IPS-NIHi11 (cell line): ENCODE measurements at regions not wholly inside any gene's neighbourhood (a gene's known extent, or its start where the extent isn't known, plus 50 kb on each side); places are given as distances from the start of the nearest gene placed in this dataset.
"Not testable (repeated sequence)": the region's sequence is repeated elsewhere in the genome, so short reads cannot be mapped to it uniquely, and the experiment has no call there.

Experiments
- DNase-seq: peaks from one replicate; pipeline ENCODE4 v3.0.0; 2012; ENCODE audit warnings: mixed read lengths, low spot score

- peak; percentile 82 for DNase-seq
Measured at GRCh38 chr15:26260517-26261133, 397.5 kb upstream of the ATP10A start.

DNA sequence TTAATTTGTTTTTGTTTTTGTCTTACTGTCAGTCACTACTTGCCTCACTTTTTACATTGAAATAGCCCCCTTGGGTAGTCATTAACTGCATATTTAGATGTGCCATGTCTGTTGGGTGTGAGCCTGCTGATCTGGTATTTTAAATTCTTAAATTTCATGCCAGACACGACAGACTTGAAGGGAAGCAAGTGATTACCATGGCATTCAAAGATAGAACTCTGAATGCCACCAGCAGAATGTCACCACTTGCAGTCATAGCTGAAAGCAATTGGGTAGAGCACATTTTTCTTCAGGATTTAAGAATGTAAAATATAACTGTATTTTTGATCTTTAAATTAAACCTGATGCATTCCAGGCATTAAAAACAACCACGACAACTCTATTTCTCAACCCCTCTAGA is 396.5 kb upstream of the ATP10A start:
- DNase-seq, result no peak

- not testable (repeated sequence) for DNase-seq
Measured at GRCh38 chr15:26244782-26245181, 381.7 kb upstream of the ATP10A start.

- no peak for DNase-seq
Measured at GRCh38 chr15:26243382-26243781, 380.3 kb upstream of the ATP10A start.

DNA sequence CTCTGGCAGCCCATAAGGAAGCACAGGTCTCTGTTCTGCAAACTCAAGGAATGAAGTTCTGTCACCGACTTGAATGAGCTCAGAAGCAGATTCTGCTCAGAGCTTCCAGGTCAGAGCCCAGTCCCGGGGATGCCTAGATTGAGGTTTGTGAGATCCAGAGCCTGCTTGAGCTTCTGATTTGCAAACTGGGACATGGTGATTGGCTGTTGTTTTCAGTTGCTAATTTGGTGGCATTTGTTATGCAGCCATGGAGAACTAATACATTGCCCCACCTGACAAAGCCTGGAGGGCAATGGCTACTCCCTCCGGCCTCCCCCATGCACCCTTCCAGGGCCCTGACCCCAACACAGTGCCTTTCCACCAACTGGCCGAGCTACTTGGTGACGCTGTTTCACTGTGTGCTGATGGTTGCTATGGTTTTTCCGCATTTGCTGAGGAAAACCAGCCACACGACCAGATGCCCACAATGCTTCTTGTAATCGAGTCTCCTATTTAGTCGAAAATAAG is 379.5 kb upstream of the ATP10A start:
- DNase-seq, result peak; percentile 51

DNA sequence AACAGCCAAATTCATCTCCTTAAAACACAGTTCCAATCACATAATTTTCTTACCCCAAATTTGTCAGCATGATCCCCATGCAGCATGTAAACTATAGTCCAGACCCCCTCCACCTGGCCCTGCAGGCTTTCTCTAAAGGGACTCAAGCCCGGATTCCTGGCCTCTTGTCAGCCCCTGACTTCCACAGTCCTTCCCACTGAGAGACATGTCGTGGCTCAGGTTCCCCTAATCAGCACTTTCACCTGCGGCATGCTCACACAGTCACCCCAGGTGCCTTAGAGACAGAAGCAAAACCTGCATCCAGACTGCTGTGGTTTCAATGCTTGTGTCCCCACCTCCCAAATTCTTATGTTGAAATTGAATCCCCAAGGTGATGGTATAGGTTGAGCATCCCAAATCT is 372.7 kb upstream of the ATP10A start:
- DNase-seq, result no peak

GRCh38 chr15:26234976-26235767 is 372.0 kb upstream of the ATP10A start:
- DNase-seq, result peak; percentile 63

DNA sequence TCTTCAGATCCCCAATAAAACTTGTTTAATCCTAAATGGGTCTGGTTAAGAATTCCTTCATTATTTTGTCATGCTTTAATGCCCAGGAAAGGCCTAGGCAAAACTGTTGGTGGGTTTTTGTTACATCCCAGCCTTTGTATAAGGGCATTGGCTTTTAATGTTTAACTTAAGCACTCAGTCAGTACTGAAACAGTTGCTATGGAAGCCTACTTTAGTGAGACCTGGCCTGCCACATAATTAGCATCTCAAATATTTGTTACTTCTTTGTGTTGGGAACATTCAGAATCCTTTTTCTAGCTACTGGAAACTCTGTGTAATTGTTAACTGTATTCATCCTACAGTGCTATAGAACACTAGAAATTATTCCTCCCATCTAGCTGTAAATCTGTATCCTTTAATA is 369.6 kb upstream of the ATP10A start:
- DNase-seq, result no peak

DNA sequence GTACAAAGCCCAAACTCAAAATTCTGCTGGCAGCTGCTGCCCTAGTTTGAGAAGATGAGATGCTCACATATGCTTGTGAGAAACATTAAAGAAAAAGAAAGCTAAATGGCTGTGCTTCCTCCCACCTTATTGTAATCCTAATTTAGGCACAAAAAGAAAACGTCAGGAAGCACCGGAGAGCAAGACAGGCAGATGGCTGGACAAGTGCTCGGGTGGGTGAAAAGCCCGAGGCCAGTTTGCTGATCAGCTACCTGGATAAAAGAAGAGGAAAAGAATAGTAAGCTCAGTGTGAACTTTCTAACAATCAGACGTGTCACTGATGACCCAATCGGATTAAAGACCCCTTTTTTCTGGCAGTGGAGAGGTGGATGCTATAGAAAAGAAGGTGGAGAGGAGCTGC is 368.0 kb upstream of the ATP10A start:
- no peak for DNase-seq

- DNase-seq, result no peak
Measured at GRCh38 chr15:26224266-26224665, 361.1 kb upstream of the ATP10A start.

DNA sequence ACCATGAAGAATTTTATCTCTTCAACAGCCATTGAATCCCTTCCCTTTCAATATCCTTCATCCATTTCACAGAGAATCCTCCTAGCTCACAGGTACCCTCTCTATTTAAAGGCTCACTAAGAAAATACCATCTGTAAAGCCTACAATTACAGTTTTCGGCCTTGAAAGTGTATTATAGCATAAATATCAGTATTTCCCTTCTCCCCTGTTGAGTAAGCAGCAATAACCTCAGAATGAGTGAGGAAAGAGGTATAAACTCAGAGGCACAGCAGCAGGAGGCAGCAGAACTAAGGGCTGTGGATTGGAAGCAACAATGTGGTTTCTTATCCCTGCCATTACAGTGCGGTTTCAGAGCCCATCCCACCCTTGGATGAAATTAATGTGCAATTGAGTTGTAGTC is 360.6 kb upstream of the ATP10A start:
- no peak for DNase-seq

DNA sequence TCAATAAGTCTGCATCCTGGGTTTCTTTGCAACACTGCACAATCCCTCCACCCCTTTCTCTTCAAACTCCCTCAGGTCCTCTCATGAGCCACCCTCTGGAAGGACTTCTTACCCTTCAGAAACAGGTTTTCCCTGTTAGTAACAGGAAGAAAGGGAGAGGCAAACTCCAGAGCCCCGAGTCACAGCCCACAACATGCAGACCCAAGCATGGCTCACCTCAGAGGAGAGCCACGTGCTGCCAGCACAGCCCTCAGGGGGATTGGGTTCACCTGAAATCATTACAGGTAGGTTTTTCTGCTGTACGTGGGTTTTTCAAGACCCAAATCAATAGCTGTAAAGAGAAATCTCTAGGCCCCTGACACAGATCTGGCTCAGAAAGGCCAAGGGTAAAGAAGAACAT is 359.7 kb upstream of the ATP10A start:
- no peak for DNase-seq

DNA sequence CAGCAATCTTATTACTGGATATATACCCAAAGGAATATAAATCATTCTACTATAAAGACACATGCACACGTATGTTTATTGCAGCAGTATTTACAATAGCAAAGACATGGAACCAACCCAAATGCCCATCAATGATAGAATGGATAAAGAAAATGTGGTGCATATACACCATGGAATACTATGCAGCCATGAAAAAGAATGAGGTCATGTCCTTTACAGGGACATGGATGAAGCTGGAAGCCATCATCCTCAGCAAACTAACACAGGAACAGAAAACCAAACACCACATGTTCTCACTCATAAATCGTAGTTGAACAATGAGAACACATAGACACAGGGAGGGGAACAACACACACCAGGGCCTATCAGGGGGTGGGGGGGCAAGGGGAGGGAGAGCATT is 353.9 kb upstream of the ATP10A start:
- not testable (repeated sequence) for DNase-seq

GRCh38 chr15:26214290-26214689 is 351.2 kb upstream of the ATP10A start:
- DNase-seq, result no peak

DNA sequence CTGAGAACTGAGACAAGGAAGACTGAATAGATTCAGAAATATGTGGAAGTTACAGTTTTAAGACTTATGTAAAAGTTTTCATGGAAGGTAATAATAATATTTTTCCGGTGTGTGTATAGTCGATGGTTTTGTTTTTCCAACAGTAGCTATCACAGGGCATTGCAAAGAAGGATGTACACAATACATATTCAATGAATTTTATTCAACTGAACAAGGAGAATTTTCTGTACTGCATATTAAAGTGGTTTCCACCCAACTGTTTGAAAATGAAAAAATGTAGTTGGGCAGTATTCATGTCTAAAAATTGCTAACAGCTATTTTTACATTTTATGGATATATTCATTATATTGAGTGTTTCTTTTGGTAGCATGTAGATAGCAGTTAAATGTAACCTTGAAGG is 350.3 kb upstream of the ATP10A start:
- no peak for DNase-seq

- no peak for DNase-seq
Measured at GRCh38 chr15:26212109-26212508, 349.0 kb upstream of the ATP10A start.

DNA sequence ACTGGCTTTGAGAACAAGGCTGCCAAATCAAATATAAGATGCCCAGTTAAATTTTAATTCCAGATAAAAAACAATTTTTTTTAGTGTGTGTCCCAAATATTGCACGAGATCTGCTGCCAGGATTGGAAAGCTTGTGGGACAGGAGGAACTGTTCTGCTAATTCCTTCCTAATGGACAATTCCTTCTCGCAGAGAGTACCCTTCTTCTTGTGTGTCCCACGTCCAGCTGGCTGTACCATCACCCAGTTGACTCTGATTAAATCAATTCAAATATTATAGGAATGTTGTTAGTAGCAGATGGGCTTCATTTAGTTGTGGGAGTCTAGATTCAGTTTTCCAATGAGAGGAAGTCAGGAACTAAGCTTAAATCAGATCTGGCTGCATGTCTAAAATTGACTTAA is 347.9 kb upstream of the ATP10A start:
- DNase-seq, result no peak

- DNase-seq, result no peak
Measured at GRCh38 chr15:26201177-26201858, 338.2 kb upstream of the ATP10A start.

- DNase-seq, result no peak
Measured at GRCh38 chr15:26200427-26200826, 337.3 kb upstream of the ATP10A start.

DNA sequence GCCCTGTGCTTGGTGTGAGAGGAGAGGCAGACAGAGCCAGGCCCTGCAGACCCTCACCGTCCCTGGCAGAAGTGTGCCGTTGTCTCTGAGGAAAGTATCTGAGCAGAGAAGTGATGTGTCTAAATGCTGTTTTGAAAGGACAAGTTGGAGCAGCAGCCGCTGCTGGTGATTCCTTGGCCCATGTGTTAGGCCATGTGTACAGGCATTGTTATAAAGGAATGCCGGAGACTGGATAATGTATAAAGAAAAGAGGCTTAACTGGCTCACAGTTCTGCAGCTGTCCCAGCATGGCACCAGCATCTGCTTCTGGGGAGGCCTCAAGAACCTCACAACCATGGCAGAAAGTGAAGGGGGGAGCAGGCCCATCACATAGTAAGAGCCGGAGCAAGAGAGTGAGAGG is 334.6 kb upstream of the ATP10A start:
- DNase-seq, result no peak

- DNase-seq, result no peak
Measured at GRCh38 chr15:26197060-26197459, 333.9 kb upstream of the ATP10A start.

DNA sequence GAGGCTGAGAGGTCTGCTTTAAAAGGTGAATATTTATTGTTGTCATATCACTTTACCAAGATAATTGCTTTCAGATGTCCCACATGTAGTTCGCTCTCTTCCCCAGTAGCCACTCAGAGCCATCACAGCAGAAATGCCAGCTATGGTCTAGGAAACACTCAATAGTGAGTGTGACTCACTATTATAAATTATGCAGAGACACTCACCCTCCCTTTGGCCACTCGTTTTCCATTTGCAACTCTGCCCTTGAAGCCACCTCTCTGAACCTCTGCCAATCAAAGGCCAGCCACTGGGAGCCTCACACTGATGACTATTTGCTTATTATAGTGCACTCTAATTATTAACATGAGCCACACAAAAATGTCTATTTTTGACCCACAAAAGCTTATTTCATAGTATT is 328.1 kb upstream of the ATP10A start:
- DNase-seq, result no peak

DNA sequence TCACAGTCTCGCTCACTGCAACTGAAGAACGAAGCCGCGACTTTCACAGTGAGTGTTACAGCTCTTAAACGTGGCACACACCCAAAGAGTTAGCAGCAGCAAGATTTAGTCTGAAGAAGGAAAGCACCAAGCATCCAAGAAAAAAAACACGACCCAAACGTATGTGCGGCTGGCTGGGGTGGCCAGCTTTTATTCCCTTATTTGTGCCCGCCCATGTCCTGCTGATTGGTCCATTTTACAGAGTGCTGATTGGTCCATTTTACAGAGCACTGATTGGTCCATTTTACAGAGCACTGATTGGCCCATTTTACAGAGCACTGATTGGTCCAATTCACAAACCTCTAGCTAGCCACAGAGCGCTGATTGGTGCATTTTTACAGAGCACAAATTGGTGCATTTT is 323.0 kb upstream of the ATP10A start:
- not testable (repeated sequence) for DNase-seq
